ENCODE measurements at regions not wholly inside any gene's neighbourhood (a gene's known extent, or its start where the extent isn't known, plus 50 kb on each side); places are given as distances from the start of the nearest gene placed in this dataset.
"Not testable (repeated sequence)": the region's sequence is repeated elsewhere in the genome, so short reads cannot be mapped to it uniquely, and the experiment has no call there.

- no peak for DNase-seq (ENCODE audit: low read depth in 2 of 2)
These were observed 191.7 kb downstream of the NDUFA10 start for GRCh38 chr2:239833269-239834109.

- no peak for DNase-seq (ENCODE audit: low read depth in 2 of 2)
These were observed 192.5 kb downstream of the NDUFA10 start for GRCh38 chr2:239832490-239833268.

- no peak for DNase-seq (ENCODE audit: low read depth in 2 of 2)
These were observed 193.2 kb downstream of the NDUFA10 start for GRCh38 chr2:239831861-239832489.

GRCh38 chr2:239831001-239831731, 194.0 kb downstream of the NDUFA10 start:
- DNase-seq (ENCODE audit: low read depth in 2 of 2) = no peak

GRCh38 chr2:239830121-239831000, 194.8 kb downstream of the NDUFA10 start:
- DNase-seq (ENCODE audit: low read depth in 2 of 2) = no peak

- DNase-seq (ENCODE audit: low read depth in 2 of 2) = no peak
These were observed 195.8 kb downstream of the NDUFA10 start for GRCh38 chr2:239829326-239829725.

GRCh38 chr2:239828973-239829275, 196.2 kb downstream of the NDUFA10 start:
- DNase-seq (ENCODE audit: low read depth in 2 of 2) = not testable (repeated sequence)

GRCh38 chr2:239828192-239828972, 196.8 kb downstream of the NDUFA10 start:
- DNase-seq (ENCODE audit: low read depth in 2 of 2) = no peak

GRCh38 chr2:239827523-239827890, 197.6 kb downstream of the NDUFA10 start:
- DNase-seq (ENCODE audit: low read depth in 2 of 2) = no peak

- no peak for DNase-seq (ENCODE audit: low read depth in 2 of 2)
These were observed 198.2 kb downstream of the NDUFA10 start for GRCh38 chr2:239826786-239827522.

GRCh38 chr2:239826376-239826775, 198.8 kb downstream of the NDUFA10 start:
- no peak for DNase-seq (ENCODE audit: low read depth in 2 of 2)

GRCh38 chr2:239825705-239825979, 199.5 kb downstream of the NDUFA10 start:
- DNase-seq (ENCODE audit: low read depth in 2 of 2) = no peak

GRCh38 chr2:239824866-239825704, 200.1 kb downstream of the NDUFA10 start:
- DNase-seq (ENCODE audit: low read depth in 2 of 2) = no peak

GRCh38 chr2:239824046-239824694, 201.0 kb downstream of the NDUFA10 start:
- no peak for DNase-seq (ENCODE audit: low read depth in 2 of 2)

- DNase-seq (ENCODE audit: low read depth in 2 of 2) = no peak
These were observed 202.9 kb downstream of the NDUFA10 start for GRCh38 chr2:239822146-239822831.

- DNase-seq (ENCODE audit: low read depth in 2 of 2) = no peak
These were observed 203.5 kb downstream of the NDUFA10 start for GRCh38 chr2:239821694-239822075.

- no peak for DNase-seq (ENCODE audit: low read depth in 2 of 2)
These were observed 204.1 kb downstream of the NDUFA10 start for GRCh38 chr2:239820836-239821693.
